NB4 (cell line): ENCODE measurements at regions not wholly inside any gene's neighbourhood (a gene's known extent, or its start where the extent isn't known, plus 50 kb on each side); places are given as distances from the start of the nearest gene placed in this dataset.
A peak's percentile ranks its signal among the peaks of the same experiment; 100 is the strongest.
"Not testable (repeated sequence)": the region's sequence is repeated elsewhere in the genome, so short reads cannot be mapped to it uniquely, and the experiment has no call there.

Experiments
- DNase-seq: peaks from one replicate; pipeline ENCODE4 v3.0.0; 2010; ENCODE audit warnings: low read depth
- H3K4me3 ChIP-seq: one replicate; pipeline ENCODE4 v1.5.1; 2011; ENCODE audit warnings: mild to moderate bottlenecking, low read depth, low read length, moderate library complexity
- CTCF ChIP-seq: IDR thresholded peaks from one replicate; pipeline ENCODE4 v1.5.1; 2012; ENCODE audit warnings: low read depth, low read length
- MAX ChIP-seq: IDR thresholded peaks from 2 replicates; pipeline ENCODE4 v1.6.1; 2011; ENCODE audit warnings: low read depth, low read length
- MYC ChIP-seq: IDR thresholded peaks from 2 replicates; pipeline ENCODE4 v1.6.1; 2011; ENCODE audit warnings: low read depth, low read length
- POLR2A ChIP-seq: IDR thresholded peaks from 2 replicates; pipeline ENCODE4 v1.6.1; 2011; ENCODE audit warnings: mild to moderate bottlenecking; ENCODE audit not compliant: insufficient read length; ENCODE audit errors: extremely low read depth

- no peak overlapping the region for H3K4me3 ChIP-seq
- TF ChIP-seq MYC = no peak
- TF ChIP-seq MAX = no peak
- no peak for TF ChIP-seq POLR2A
- no peak for TF ChIP-seq CTCF
- peak; percentile 51 for DNase-seq
Observed at GRCh38 chr15:96213045-96213444, 117.5 kb upstream of the NR2F2 start.

- H3K4me3 ChIP-seq = no peak overlapping the region
- TF ChIP-seq POLR2A (no peak), MAX (no peak), CTCF (no peak), MYC (no peak)
- no peak for DNase-seq
Observed at GRCh38 chr15:96213896-96214295, 116.6 kb upstream of the NR2F2 start.

- H3K4me3 ChIP-seq, DNase-seq: not testable (repeated sequence)
Observed at GRCh38 chr15:96216481-96216880, 114.0 kb upstream of the NR2F2 start.

GRCh38 chr15:96217983-96218382 lies 112.5 kb upstream of the NR2F2 start:
- TF ChIP-seq MAX = no peak
- no peak for TF ChIP-seq CTCF
- no peak for TF ChIP-seq MYC
- no peak for TF ChIP-seq POLR2A
- DNase-seq = no peak
- no peak overlapping the region for H3K4me3 ChIP-seq

- no peak for DNase-seq
- no peak overlapping the region for H3K4me3 ChIP-seq
- TF ChIP-seq CTCF (no peak), MYC (no peak), MAX (no peak), POLR2A (no peak)
Observed at GRCh38 chr15:96218623-96219455, 111.7 kb upstream of the NR2F2 start.

- TF ChIP-seq MYC = no peak
- no peak for TF ChIP-seq CTCF
- TF ChIP-seq POLR2A = no peak
- TF ChIP-seq MAX = no peak
- H3K4me3 ChIP-seq = no peak overlapping the region
- DNase-seq = no peak
Observed at GRCh38 chr15:96219681-96220080, 110.8 kb upstream of the NR2F2 start.
